Neuronal stem cell (in vitro differentiated cells): ENCODE measurements at regions not wholly inside any gene's neighbourhood (a gene's known extent, or its start where the extent isn't known, plus 50 kb on each side); places are given as distances from the start of the nearest gene placed in this dataset.
"Not testable (repeated sequence)": the region's sequence is repeated elsewhere in the genome, so short reads cannot be mapped to it uniquely, and the experiment has no call there.

Experiments used
- DNase-seq: peaks from one replicate; pipeline ENCODE4 v3.0.0-alpha.2; 2013; ENCODE audit warnings: low spot score
- H2AFZ ChIP-seq: one replicate; pipeline ENCODE4 v1.6.1; 2013; ENCODE audit warnings: mild to moderate bottlenecking, low read length, inconsistent platforms
- H2AK5ac ChIP-seq: 2 replicates; pipeline ENCODE4 v1.6.1; 2013; ENCODE audit warnings: low read depth, mild to moderate bottlenecking, inconsistent platforms, low read length, moderate library complexity, mixed read lengths
- H2BK120ac ChIP-seq: 2 replicates; pipeline ENCODE4 v1.6.1; 2013; ENCODE audit warnings: low read depth, mild to moderate bottlenecking, inconsistent platforms, low read length, moderate library complexity, mixed read lengths
- H2BK12ac ChIP-seq: one replicate; pipeline ENCODE4 v1.6.1; 2013; ENCODE audit warnings: low read length, inconsistent platforms
- H2BK15ac ChIP-seq: 2 replicates; pipeline ENCODE4 v1.6.1; 2013; ENCODE audit warnings: mild to moderate bottlenecking, low read length, inconsistent platforms, mixed read lengths
- H2BK5ac ChIP-seq: one replicate; pipeline ENCODE4 v1.6.1; 2013; ENCODE audit warnings: inconsistent platforms, mild to moderate bottlenecking, low read length, moderate library complexity
- H3K14ac ChIP-seq: one replicate; pipeline ENCODE4 v1.6.1; 2013; ENCODE audit warnings: low read length, inconsistent platforms
- H3K18ac ChIP-seq: 2 replicates; pipeline ENCODE4 v1.6.1; 2013; ENCODE audit warnings: low read length, inconsistent platforms
- H3K23ac ChIP-seq: 2 replicates; pipeline ENCODE4 v1.6.1; 2013; ENCODE audit warnings: low read depth, mild to moderate bottlenecking, mixed read lengths, low read length, inconsistent platforms; ENCODE audit not compliant: poor library complexity
- H3K27ac ChIP-seq: replicated peaks from 3 replicates; pipeline ENCODE4 v1.5.1; 2013; ENCODE audit warnings: low read length, inconsistent platforms
- H3K27me3 ChIP-seq, 3 experiments: 2 replicates each; pipeline ENCODE4 v1.6.1; 2013; ENCODE audit warnings: low read length in 3 of 3, mild to moderate bottlenecking in 2 of 3, inconsistent platforms in 1 of 3, low read depth in 1 of 3, mixed read lengths in 1 of 3, moderate library complexity in 1 of 3; ENCODE audit not compliant: control insufficient read depth in 3 of 3, insufficient read depth in 3 of 3
- H3K36me3 ChIP-seq, 2 donors: replicated peaks in 1 of 2; 2 replicates each; pipeline ENCODE4 v1.6.1; 2013; ENCODE audit warnings: low read length in 2 of 2; ENCODE audit not compliant: control insufficient read depth in 2 of 2, insufficient read depth in 2 of 2
- H3K4ac ChIP-seq: 2 replicates; pipeline ENCODE4 v1.6.1; 2013; ENCODE audit warnings: inconsistent platforms, mild to moderate bottlenecking, low read length, moderate library complexity
- H3K4me1 ChIP-seq, 2 donors: 1 replicate in 1 of 2; 2 replicates in 1 of 2; pipeline ENCODE4 v1.6.1; 2013; ENCODE audit warnings: low read length in 2 of 2, low read depth in 1 of 2; ENCODE audit not compliant: control insufficient read depth in 2 of 2, insufficient read depth in 1 of 2
- H3K4me2 ChIP-seq: one replicate; pipeline ENCODE4 v1.6.1; 2013; ENCODE audit warnings: mild to moderate bottlenecking, low read length, inconsistent platforms; ENCODE audit not compliant: insufficient read depth, poor library complexity, severe bottlenecking
- H3K4me3 ChIP-seq, 2 donors: 2 replicates each; pipeline ENCODE4 v1.5.1; 2013; ENCODE audit warnings: low read length in 2 of 2, mild to moderate bottlenecking in 2 of 2, inconsistent platforms in 1 of 2, moderate library complexity in 1 of 2
- H3K79me1 ChIP-seq: one replicate; pipeline ENCODE4 v1.6.1; 2013; ENCODE audit warnings: low read depth, mild to moderate bottlenecking, inconsistent platforms, low read length, moderate library complexity
- H3K9ac ChIP-seq: one replicate; pipeline ENCODE4 v1.6.1; 2013; ENCODE audit warnings: mild to moderate bottlenecking, low read depth, low read length, inconsistent platforms; ENCODE audit not compliant: poor library complexity
- H3K9me3 ChIP-seq, 2 donors: replicated peaks in 1 of 2; 2 replicates each; pipeline versions ENCODE3 to v1.6.1; 2013; ENCODE audit warnings: low read length in 2 of 2, mild to moderate bottlenecking in 2 of 2, inconsistent platforms in 1 of 2, low read depth in 1 of 2, mixed read lengths in 1 of 2, moderate library complexity in 1 of 2; ENCODE audit not compliant: control insufficient read depth in 2 of 2, insufficient read depth in 1 of 2
- H4K8ac ChIP-seq: one replicate; pipeline ENCODE4 v1.6.1; 2013; ENCODE audit warnings: low read depth, mild to moderate bottlenecking, inconsistent platforms, low read length, moderate library complexity
- H4K91ac ChIP-seq: one replicate; pipeline ENCODE4 v1.6.1; 2013; ENCODE audit warnings: low read length, low read depth, mild to moderate bottlenecking, inconsistent platforms; ENCODE audit not compliant: poor library complexity
- WGBS, 2 donors: extraction: QIAGEN DNeasy Blood & Tissue Kit; methylation state at CpG; one replicate each; pipeline ENCODE4 v1.1.7; 2013; ENCODE audit warnings: missing lambda C conversion rate in 2 of 2, mixed read lengths in 1 of 2; ENCODE audit not compliant: insufficient read length in 2 of 2, insufficient replicate concordance in 1 of 2; ENCODE audit errors: extremely low coverage in 2 of 2; 5-methylcytosine and 5-hydroxymethylcytosine counted together

DNA sequence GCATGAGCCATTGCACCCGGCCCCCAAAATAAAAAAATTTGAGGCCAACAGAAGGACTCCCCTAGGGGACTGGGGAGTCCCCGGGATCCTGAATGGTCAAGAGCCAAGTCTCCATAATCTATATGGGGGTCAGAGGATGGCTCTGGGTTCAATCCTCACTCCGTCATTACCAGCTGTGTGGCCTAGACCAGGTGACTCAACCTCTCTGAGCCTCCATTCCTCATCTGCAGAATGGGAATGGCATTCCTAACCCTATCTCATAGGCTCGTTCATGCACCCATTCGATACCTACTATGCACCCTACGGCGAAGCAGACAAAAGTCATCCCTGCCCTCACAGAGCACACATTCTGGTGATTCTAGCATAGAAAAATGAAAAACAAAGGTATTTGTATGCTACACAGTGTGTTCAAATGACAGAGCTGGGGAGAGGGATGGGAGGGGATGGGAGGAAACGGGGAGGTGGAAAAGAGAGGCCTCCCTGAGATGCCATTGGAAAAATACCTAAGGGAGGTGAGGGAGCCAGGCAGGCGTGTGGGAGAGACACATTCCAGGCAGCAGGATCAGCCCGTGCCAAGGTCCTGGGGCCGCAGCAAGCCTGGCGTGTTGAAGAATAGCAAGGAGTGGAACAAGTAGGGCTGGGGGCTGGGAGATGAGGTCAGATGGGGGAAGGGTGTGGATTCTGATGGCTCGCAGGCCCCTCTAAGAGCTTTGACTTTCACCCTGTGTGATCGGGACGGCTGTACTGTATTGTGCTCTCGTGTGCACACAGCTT is 71.2 kb downstream of the RMI2 start:
- Histone ChIP-seq H3K4me2 (no peak overlapping the region), H3K9ac (peak overlapping the region; percentile 15), H2BK12ac (no peak overlapping the region), H3K23ac (no peak overlapping the region), H2AK5ac (peak overlapping the region; percentile 60), H3K4me1 (peaks cover 0 to 11% of the 10 kb centered on the region in 2 donors), H3K27ac (no peak overlapping the region), H3K36me3 (no peaks in the 10 kb centered on the region), H3K79me1 (no peaks in the 10 kb centered on the region), H2AFZ (no peak overlapping the region), H3K14ac (peak overlapping the region; percentile 84), H3K9me3 (no peaks in the 10 kb centered on the region), H3K18ac (no peak overlapping the region), H2BK5ac (no peak overlapping the region), H3K4me3 (no peak overlapping the region), H2BK120ac (no peak overlapping the region), H2BK15ac (peak overlapping the region; percentile 91), H4K91ac (no peak overlapping the region), H4K8ac (no peak overlapping the region), H3K27me3 (peaks cover 0 to 18% (median 0%) of the 10 kb centered on the region in 3 experiments), H3K4ac (no peak overlapping the region)
- no peak for DNase-seq
- no CpG with 5 or more reads among the region's 16 CpGs for WGBS, 2 donors

DNA sequence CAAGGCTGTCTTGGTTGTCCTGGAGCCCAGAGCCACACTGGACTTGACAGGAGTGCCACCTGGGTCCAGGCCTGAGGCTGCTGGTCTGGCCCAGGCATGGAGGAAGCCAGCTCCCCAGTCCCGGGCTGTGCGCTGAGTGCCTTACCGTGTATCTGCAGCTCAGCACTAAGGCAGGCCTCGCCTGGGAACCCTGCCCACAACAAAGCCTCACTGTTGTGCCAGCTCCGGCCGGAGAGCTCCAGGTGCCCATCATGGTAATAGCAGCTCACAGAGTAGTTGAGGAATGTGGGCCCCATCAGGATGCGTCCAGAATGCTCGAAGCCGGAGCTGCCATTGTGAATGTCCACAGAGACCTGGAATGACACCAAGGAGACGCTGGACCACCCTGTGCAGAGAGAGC is 72.2 kb downstream of the RMI2 start:
- H2BK5ac ChIP-seq, result no peak overlapping the region

DNA sequence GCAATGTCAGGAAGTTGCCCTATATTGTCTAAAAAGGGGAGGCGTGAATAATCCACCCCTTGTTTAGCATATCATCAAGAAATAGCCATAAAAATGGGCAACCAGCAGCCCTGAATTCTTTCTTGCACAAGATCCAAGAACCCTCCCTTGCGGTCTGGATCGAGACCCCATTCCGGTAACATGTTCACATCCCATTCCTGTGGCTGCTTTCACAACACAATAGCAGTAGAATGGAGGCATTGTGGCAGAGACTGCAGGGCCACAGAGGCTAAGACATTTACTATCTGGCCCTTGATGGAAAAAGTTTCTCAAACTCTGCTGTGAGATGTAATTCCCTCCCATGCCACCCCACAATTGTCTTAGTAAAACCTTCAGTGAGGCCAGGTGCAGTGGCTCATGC is 73.2 kb downstream of the RMI2 start:
- H3K4ac ChIP-seq, result no peak overlapping the region
- H3K9me3 ChIP-seq, result peaks cover 0 to 2% of the 10 kb centered on the region in 2 donors
- H3K18ac ChIP-seq, result no peak overlapping the region
- peaks cover 0 to 11% of the 10 kb centered on the region in 2 donors for H3K4me1 ChIP-seq
- H4K8ac ChIP-seq, result no peak overlapping the region
- no peak overlapping the region for H2BK12ac ChIP-seq
- no peak overlapping the region for H3K9ac ChIP-seq
- no peak overlapping the region for H2BK120ac ChIP-seq
- H3K4me2 ChIP-seq, result no peak overlapping the region
- H3K4me3 ChIP-seq, result no peak overlapping the region
- no peak overlapping the region for H2BK5ac ChIP-seq
- H2AK5ac ChIP-seq, result no peak overlapping the region
- peaks cover 0 to 14% (median 0%) of the 10 kb centered on the region in 3 experiments for H3K27me3 ChIP-seq
- no peak overlapping the region for H2BK15ac ChIP-seq
- H3K79me1 ChIP-seq, result no peaks in the 10 kb centered on the region
- no CpG with 5 or more reads among the region's 4 CpGs for WGBS, 2 donors
- no peak overlapping the region for H4K91ac ChIP-seq
- no peak overlapping the region for H3K27ac ChIP-seq
- no peak for DNase-seq
- H3K14ac ChIP-seq, result no peak overlapping the region
- H3K23ac ChIP-seq, result no peak overlapping the region
- no peaks in the 10 kb centered on the region for H3K36me3 ChIP-seq
- H2AFZ ChIP-seq, result no peak overlapping the region

More for the DNA sequence above, 72.2 kb downstream of the RMI2 start:
- no peaks in the 10 kb centered on the region for H3K9me3 ChIP-seq
- peak overlapping the region in 1 of 2 donors; percentile 29 for H3K4me3 ChIP-seq
- peaks cover 0 to 15% (median 0%) of the 10 kb centered on the region in 3 experiments for H3K27me3 ChIP-seq
- H3K36me3 ChIP-seq, result no peaks in the 10 kb centered on the region
- no peak overlapping the region for H2BK12ac ChIP-seq
- H2BK15ac ChIP-seq, result no peak overlapping the region
- H3K4me2 ChIP-seq, result no peak overlapping the region
- H3K18ac ChIP-seq, result no peak overlapping the region
- no peak overlapping the region for H2BK120ac ChIP-seq
- no peak overlapping the region for H3K14ac ChIP-seq
- no peak overlapping the region for H4K8ac ChIP-seq
- H3K23ac ChIP-seq, result no peak overlapping the region
- no CpG with 5 or more reads among the region's 10 CpGs for WGBS, 2 donors
- DNase-seq, result no peak
- H2AK5ac ChIP-seq, result no peak overlapping the region
- no peak overlapping the region for H3K27ac ChIP-seq
- H3K4me1 ChIP-seq, result peaks cover 0 to 11% of the 10 kb centered on the region in 2 donors
- no peak overlapping the region for H4K91ac ChIP-seq
- H2AFZ ChIP-seq, result no peak overlapping the region
- H3K79me1 ChIP-seq, result no peaks in the 10 kb centered on the region
- no peak overlapping the region for H3K9ac ChIP-seq
- no peak overlapping the region for H3K4ac ChIP-seq

DNA sequence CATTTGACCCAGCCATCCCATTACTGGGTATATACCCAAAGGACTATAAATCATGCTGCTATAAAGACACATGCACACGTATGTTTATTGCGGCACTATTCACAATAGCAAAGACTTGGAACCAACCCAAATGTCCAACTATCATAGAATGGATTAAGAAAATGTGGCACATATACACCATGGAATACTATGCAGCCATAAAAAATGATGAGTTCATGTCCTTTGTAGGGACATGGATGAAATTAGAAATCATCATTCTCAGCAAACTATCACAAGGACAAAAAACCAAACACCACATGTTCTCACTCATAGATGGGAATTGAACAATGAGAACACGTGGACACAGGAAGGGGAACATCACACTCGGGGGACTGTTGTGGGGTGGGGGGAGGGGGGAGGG is 74.8 kb downstream of the RMI2 start:
- not testable (repeated sequence) for H2BK120ac ChIP-seq, H3K79me1 ChIP-seq, H4K8ac ChIP-seq, DNase-seq, H3K9me3 ChIP-seq, H2BK15ac ChIP-seq, H3K18ac ChIP-seq, H3K23ac ChIP-seq, H3K14ac ChIP-seq, H3K4me3 ChIP-seq, H2AK5ac ChIP-seq, H2AFZ ChIP-seq, H4K91ac ChIP-seq, H2BK12ac ChIP-seq, H2BK5ac ChIP-seq, H3K27me3 ChIP-seq, H3K4me2 ChIP-seq, H3K36me3 ChIP-seq, H3K4me1 ChIP-seq, H3K9ac ChIP-seq, H3K27ac ChIP-seq, H3K4ac ChIP-seq
- no CpG with 5 or more reads among the region's 4 CpGs for WGBS, 2 donors
